Ishikawa (cell line): ENCODE measurements at regions not wholly inside any gene's neighbourhood (a gene's known extent, or its start where the extent isn't known, plus 50 kb on each side); places are given as distances from the start of the nearest gene placed in this dataset.

Source experiments
- CEBPB ChIP-seq: IDR thresholded peaks from 2 replicates; pipeline ENCODE4 v1.6.1; 2012
- CREB1 ChIP-seq: IDR thresholded peaks from 2 replicates; pipeline ENCODE4 v1.6.1; 2012; ENCODE audit warnings: low read depth
- EGR1 ChIP-seq: IDR thresholded peaks from 2 replicates; pipeline ENCODE4 v1.6.1; 2012
- EP300 ChIP-seq: IDR thresholded peaks from 2 replicates; pipeline ENCODE4 v1.6.1; 2012; ENCODE audit warnings: borderline replicate concordance
- FOXM1 ChIP-seq: IDR thresholded peaks from 2 replicates; pipeline ENCODE4 v1.6.1; 2012; ENCODE audit warnings: low read depth, borderline replicate concordance
- NFIC ChIP-seq: IDR thresholded peaks from 2 replicates; pipeline ENCODE4 v1.6.1; 2012
- RAD21 ChIP-seq: IDR thresholded peaks from 2 replicates; pipeline ENCODE4 v1.6.1; 2012; ENCODE audit warnings: low read depth
- TAF1 ChIP-seq: IDR thresholded peaks from 2 replicates; pipeline ENCODE4 v1.6.1; 2012; ENCODE audit warnings: low read depth, mild to moderate bottlenecking
- TCF12 ChIP-seq: IDR thresholded peaks from 2 replicates; pipeline ENCODE4 v1.6.1; 2012; ENCODE audit warnings: low read depth
- TEAD4 ChIP-seq: IDR thresholded peaks from 2 replicates; pipeline ENCODE4 v1.6.1; 2012
- YY1 ChIP-seq: IDR thresholded peaks from 2 replicates; pipeline ENCODE4 v1.6.1; 2012; ENCODE audit warnings: low read depth
- ZBTB7A ChIP-seq: IDR thresholded peaks from 2 replicates; pipeline ENCODE4 v1.6.1; 2012; ENCODE audit warnings: low read depth
- TF ChIP-seq, protein P1 (sequence below): IDR thresholded peaks from 2 replicates; pipeline ENCODE4 v1.6.1; 2012; ENCODE audit warnings: low read depth, mild to moderate bottlenecking
- TF ChIP-seq, protein P2 (sequence below): IDR thresholded peaks from 2 replicates; pipeline ENCODE4 v1.6.1; 2012
- TF ChIP-seq, protein P3 (sequence below): IDR thresholded peaks from 2 replicates; pipeline ENCODE4 v1.6.1; 2012

DNA sequence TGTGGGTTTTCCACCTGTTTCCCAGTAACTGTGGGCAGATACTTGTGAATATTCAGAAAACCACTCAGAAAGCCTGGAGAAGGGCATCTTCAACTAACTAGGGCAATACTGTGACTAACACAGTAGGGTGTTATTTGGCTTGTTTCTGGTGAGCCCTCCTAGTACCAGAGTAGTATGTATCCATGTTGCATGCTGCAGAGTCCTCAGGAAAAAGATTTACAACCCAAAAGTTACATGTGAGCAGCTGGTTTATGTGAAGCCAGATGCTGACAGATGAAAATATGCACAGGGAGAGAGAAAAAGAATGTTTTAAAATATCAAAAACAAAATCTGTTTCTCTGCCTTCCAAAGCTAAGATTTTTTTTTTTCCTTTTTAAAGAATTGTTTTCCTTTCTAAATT lies 333.2 kb upstream of the UBE2E3 start:
- TF ChIP-seq RAD21: no peak
- no peak for TF ChIP-seq TEAD4
- TF ChIP-seq FOXM1: no peak
- no peak for TF ChIP-seq EP300
- TF ChIP-seq, protein P1, sequence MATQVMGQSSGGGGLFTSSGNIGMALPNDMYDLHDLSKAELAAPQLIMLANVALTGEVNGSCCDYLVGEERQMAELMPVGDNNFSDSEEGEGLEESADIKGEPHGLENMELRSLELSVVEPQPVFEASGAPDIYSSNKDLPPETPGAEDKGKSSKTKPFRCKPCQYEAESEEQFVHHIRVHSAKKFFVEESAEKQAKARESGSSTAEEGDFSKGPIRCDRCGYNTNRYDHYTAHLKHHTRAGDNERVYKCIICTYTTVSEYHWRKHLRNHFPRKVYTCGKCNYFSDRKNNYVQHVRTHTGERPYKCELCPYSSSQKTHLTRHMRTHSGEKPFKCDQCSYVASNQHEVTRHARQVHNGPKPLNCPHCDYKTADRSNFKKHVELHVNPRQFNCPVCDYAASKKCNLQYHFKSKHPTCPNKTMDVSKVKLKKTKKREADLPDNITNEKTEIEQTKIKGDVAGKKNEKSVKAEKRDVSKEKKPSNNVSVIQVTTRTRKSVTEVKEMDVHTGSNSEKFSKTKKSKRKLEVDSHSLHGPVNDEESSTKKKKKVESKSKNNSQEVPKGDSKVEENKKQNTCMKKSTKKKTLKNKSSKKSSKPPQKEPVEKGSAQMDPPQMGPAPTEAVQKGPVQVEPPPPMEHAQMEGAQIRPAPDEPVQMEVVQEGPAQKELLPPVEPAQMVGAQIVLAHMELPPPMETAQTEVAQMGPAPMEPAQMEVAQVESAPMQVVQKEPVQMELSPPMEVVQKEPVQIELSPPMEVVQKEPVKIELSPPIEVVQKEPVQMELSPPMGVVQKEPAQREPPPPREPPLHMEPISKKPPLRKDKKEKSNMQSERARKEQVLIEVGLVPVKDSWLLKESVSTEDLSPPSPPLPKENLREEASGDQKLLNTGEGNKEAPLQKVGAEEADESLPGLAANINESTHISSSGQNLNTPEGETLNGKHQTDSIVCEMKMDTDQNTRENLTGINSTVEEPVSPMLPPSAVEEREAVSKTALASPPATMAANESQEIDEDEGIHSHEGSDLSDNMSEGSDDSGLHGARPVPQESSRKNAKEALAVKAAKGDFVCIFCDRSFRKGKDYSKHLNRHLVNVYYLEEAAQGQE: no peak
- no peak for TF ChIP-seq CEBPB
- TF ChIP-seq ZBTB7A: no peak
- TF ChIP-seq EGR1: no peak
- no peak for TF ChIP-seq NFIC
- no peak for TF ChIP-seq CREB1
- TF ChIP-seq YY1: no peak
- TF ChIP-seq, protein P2, sequence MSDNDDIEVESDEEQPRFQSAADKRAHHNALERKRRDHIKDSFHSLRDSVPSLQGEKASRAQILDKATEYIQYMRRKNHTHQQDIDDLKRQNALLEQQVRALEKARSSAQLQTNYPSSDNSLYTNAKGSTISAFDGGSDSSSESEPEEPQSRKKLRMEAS: no peak
- TF ChIP-seq TCF12: no peak
- TF ChIP-seq, protein P3, sequence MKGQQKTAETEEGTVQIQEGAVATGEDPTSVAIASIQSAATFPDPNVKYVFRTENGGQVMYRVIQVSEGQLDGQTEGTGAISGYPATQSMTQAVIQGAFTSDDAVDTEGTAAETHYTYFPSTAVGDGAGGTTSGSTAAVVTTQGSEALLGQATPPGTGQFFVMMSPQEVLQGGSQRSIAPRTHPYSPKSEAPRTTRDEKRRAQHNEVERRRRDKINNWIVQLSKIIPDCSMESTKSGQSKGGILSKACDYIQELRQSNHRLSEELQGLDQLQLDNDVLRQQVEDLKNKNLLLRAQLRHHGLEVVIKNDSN: no peak
- TF ChIP-seq TAF1: no peak

DNA sequence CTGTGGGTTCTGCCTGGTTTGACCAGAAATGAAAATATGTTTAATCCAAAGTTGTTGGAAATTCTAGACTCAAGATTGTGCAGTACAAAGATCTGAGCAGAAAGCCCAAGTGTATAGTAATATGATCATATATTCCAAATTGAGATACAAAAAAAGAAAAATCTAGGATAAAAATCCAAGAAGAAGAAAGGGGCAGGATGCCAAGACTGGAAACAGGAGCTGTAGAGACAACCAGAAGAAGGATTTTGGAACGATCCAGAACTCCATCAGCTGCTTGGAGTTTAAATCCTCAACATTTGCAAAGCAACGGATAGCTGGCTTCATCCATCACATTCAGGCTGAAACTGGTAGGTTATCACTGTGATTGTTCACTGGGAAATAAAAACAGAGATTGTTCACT lies 333.6 kb upstream of the UBE2E3 start:
- TF ChIP-seq, protein P3: no peak
- TF ChIP-seq CEBPB (no peak), NFIC (no peak), RAD21 (no peak), EP300 (no peak), TAF1 (no peak), TEAD4 (no peak), ZBTB7A (no peak), EGR1 (no peak), TCF12 (no peak)
- TF ChIP-seq, protein P2: no peak

DNA sequence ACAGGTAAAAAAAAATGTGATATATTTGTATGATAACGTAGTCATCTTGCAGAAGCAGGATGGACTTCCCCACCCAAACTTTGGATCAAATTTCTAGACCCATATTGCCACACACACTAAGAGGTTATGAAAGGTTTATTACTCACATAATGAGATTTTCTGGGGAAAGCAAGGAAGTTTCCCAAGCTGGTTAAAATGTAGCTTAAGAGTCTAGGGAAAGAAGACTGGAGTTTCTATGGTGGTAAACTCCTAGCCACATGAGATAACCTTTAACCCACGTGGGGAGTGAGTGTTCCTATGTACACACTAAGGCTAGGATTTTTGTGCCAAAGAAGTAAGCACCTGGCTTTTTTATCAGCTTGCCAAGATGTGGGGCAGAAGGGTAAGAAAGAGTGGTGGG lies 335.7 kb upstream of the UBE2E3 start:
- TF ChIP-seq EP300 (no peak), ZBTB7A (no peak), YY1 (no peak)

DNA sequence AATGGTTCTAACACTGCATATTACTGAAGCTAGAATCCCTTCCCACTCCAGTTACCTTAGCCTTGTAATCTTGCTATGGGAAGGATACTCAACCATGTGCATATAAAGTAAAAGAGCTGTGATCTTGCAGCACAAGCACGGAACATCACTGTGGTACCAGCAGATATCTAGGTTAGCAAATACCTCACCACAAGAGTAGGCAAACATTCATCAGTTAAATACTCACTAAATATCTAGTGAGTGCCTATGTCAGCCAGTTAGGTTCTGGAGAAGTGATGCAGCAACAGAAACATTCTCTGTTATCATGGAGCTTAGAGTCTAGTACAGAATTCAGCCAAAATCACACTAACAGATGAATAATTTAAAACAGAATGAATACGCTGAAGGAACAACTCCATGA lies 349.6 kb upstream of the UBE2E3 start:
- TF ChIP-seq CEBPB: no peak
- no peak for TF ChIP-seq EGR1
- TF ChIP-seq CREB1: no peak
- TF ChIP-seq, protein P2: no peak
- TF ChIP-seq YY1: no peak
- no peak for TF ChIP-seq TAF1

DNA sequence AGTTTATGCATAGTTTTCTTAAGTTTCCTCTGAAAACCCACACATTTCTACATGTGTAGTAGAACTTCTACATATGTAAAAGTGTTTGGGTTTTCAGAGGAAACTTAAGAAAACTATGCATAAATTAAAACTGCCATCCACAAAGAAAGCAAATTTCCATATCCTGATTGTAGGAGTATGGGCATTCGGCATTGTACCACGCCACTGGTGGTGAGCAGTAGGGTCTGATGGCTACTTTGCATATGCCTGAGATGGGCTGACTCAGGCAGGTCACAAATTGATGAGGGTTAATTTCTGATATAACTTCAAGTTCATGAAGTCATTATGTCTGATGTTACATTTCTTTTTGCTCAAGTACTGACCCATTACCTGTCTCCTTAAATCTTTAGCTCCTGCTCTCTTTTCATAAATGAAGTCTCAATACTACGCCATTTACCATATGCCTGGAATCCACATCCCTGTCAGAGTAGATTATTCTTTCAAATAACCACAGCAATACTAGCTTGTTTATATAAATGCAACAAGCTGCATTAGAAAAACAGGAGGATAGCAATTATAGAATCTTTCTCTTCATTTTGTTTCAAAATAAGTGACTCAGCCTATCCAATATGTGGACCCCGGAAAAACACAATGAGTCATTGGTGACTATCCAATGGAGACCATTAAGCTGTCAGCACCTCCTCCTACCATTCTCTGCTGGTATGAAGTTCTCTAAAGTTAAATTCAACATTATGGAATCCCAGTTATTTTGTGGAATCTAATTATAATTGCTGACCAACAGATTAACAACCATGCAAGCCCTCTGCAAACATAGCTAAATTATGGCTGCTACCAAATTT lies 355.2 kb upstream of the UBE2E3 start:
- TF ChIP-seq FOXM1 (no peak), ZBTB7A (no peak), EP300 (no peak), RAD21 (no peak), YY1 (no peak), TCF12 (no peak)
- TF ChIP-seq, protein P2: no peak
- TF ChIP-seq, protein P1: no peak
